Parathyroid adenoma (tissue), 2 donors: ENCODE measurements at regions not wholly inside any gene's neighbourhood (a gene's known extent, or its start where the extent isn't known, plus 50 kb on each side); places are given as distances from the start of the nearest gene placed in this dataset.

Source experiments
- H2AFZ ChIP-seq: fragments of 300-600 bp; sonication (generic); one replicate; pipeline ENCODE4 v1.7.0; 2017; ENCODE audit warnings: antibody characterized with exemption, mild to moderate bottlenecking
- H3K27ac ChIP-seq: fragments of 300-600 bp; sonication (generic); one replicate; pipeline ENCODE4 v1.7.0; 2017
- H3K27me3 ChIP-seq: fragments of 300-600 bp; sonication (generic); one replicate; pipeline ENCODE4 v1.7.0; 2017; ENCODE audit warnings: low read length; ENCODE audit not compliant: control insufficient read depth, insufficient read depth
- H3K36me3 ChIP-seq: fragments of 300-600 bp; sonication (generic); one replicate; pipeline ENCODE4 v1.7.0; 2017; ENCODE audit warnings: low read length; ENCODE audit not compliant: control insufficient read depth, insufficient read depth
- H3K4me1 ChIP-seq: fragments of 300-600 bp; sonication (generic); one replicate; pipeline ENCODE4 v1.7.0; 2017; ENCODE audit warnings: control low read depth
- H3K4me2 ChIP-seq: fragments of 300-600 bp; sonication (generic); one replicate; pipeline ENCODE4 v1.7.0; 2017; ENCODE audit warnings: low read length
- H3K4me3 ChIP-seq: fragments of 300-600 bp; sonication (generic); one replicate; pipeline ENCODE4 v1.7.0; 2017; ENCODE audit warnings: low read depth, low read length
- H3K79me2 ChIP-seq: fragments of 300-600 bp; sonication (generic); one replicate; pipeline ENCODE4 v1.7.0; 2017; ENCODE audit warnings: control low read depth
- H3K9ac ChIP-seq: fragments of 300-600 bp; sonication (generic); one replicate; pipeline ENCODE4 v1.7.0; 2017; ENCODE audit warnings: mild to moderate bottlenecking
- H3K9me3 ChIP-seq: fragments of 300-600 bp; sonication (generic); one replicate; pipeline ENCODE4 v1.7.0; 2017; ENCODE audit warnings: low read length; ENCODE audit not compliant: control insufficient read depth
- TF ChIP-seq, protein P1 (sequence below): fragments of 300-600 bp; sonication (generic); IDR thresholded peaks from one replicate; pipeline ENCODE4 v1.7.0; 2017; ENCODE audit warnings: antibody characterized with exemption, mild to moderate bottlenecking
- donor health status: primary hyperparathyroidism.

DNA sequence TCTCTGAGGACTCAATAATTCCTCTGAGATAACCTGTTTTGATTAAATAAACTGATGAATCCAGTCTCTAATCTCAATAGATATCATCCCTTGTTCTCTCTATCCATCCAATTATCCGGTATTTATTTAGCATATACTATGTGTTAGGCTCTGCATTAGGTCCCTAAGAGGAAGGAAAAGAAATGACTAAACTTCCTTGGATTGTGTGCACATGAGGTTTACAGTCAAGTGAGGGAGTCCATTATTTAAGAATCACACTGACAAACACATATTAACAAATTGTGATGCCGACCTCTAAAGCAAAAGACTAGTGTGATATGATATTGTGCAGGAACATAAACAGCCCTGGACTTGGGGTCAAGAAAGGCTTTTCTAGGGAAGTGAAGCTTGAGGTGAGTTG, 140.8 kb downstream of the HMHB1 start:
- H3K9ac ChIP-seq: no peak overlapping the region
- H3K4me1 ChIP-seq: no peaks in the 10 kb centered on the region
- H3K27ac ChIP-seq: no peak overlapping the region
- H3K27me3 ChIP-seq: no peaks in the 10 kb centered on the region
- H3K79me2 ChIP-seq: no peaks in the 10 kb centered on the region
- no peaks in the 10 kb centered on the region for H3K36me3 ChIP-seq
- no peak overlapping the region for H3K4me3 ChIP-seq
- no peaks in the 10 kb centered on the region for H3K9me3 ChIP-seq
- no peak overlapping the region for H2AFZ ChIP-seq
- no peak overlapping the region for H3K4me2 ChIP-seq
- TF ChIP-seq, protein P1, sequence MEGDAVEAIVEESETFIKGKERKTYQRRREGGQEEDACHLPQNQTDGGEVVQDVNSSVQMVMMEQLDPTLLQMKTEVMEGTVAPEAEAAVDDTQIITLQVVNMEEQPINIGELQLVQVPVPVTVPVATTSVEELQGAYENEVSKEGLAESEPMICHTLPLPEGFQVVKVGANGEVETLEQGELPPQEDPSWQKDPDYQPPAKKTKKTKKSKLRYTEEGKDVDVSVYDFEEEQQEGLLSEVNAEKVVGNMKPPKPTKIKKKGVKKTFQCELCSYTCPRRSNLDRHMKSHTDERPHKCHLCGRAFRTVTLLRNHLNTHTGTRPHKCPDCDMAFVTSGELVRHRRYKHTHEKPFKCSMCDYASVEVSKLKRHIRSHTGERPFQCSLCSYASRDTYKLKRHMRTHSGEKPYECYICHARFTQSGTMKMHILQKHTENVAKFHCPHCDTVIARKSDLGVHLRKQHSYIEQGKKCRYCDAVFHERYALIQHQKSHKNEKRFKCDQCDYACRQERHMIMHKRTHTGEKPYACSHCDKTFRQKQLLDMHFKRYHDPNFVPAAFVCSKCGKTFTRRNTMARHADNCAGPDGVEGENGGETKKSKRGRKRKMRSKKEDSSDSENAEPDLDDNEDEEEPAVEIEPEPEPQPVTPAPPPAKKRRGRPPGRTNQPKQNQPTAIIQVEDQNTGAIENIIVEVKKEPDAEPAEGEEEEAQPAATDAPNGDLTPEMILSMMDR: no peak

DNA sequence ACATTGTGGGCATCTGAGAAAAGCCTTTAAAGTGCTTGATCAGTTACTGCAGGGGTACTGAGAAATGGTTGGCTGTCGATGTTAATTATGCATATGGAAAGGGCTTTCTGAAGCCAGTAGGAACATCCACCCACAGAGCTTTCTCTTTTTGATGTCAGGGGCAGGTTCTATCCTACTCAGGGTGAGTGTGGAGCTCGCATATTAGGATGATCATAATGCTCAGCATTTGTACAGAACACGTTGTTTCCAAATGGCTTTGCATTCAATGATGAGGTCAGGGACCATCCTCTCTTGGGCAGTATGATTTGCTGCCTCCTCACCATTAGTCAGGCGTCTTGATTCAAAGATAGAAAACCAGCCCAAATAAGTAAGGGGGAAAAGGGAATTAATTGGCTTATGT, 141.9 kb downstream of the HMHB1 start:
- TF ChIP-seq, protein P1: no peak
- H3K27ac ChIP-seq: no peak overlapping the region
- no peak overlapping the region for H3K9ac ChIP-seq
- no peaks in the 10 kb centered on the region for H3K36me3 ChIP-seq
- no peak overlapping the region for H3K4me3 ChIP-seq
- H2AFZ ChIP-seq: no peak overlapping the region
- no peak overlapping the region for H3K4me2 ChIP-seq
- no peaks in the 10 kb centered on the region for H3K27me3 ChIP-seq
- H3K9me3 ChIP-seq: no peaks in the 10 kb centered on the region
- no peaks in the 10 kb centered on the region for H3K79me2 ChIP-seq
- no peaks in the 10 kb centered on the region for H3K4me1 ChIP-seq

DNA sequence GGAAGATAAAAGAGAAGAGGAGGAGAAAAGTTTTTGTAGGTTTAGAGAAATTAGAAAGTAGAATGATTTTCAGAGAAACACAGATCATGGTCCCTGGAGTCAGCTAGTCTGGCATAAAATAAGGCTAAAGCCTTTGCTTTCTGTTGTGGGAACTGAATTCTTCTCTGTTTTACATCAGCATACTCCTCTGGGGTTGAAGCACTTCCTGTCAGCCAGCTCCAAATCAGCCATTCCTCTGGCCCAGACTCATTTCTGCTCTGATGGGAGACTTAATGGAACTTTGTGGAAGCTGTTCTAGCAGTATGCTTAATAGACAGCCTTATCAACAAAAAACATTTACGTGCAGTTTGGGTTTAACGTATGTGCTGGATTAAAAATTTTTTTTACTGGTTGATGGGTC, 143.2 kb downstream of the HMHB1 start:
- Histone ChIP-seq H3K27ac (no peak overlapping the region), H3K9me3 (no peaks in the 10 kb centered on the region), H3K27me3 (no peaks in the 10 kb centered on the region), H3K4me2 (no peak overlapping the region), H3K4me3 (no peak overlapping the region), H2AFZ (no peak overlapping the region), H3K4me1 (no peaks in the 10 kb centered on the region), H3K9ac (no peak overlapping the region), H3K79me2 (no peaks in the 10 kb centered on the region), H3K36me3 (no peaks in the 10 kb centered on the region)
- TF ChIP-seq, protein P1: no peak

DNA sequence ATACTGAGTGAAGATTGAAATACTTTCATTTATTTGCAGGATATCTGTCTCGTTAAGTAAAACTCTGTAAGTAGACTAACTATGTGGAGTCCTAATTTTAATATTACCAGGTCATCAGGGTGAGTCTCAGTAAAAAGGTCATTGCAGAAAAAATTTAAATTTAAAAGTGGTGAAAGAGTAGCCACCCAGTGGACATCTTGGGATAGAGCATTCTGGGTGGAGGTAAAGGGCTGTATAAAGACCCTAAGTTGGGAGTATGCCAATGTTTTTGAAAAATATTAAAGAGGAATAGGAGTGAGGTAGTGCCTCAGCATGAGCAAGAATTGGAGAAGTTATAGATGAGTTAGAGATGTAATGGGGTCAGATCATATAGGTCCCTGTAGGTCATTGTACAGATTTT, 145.5 kb downstream of the HMHB1 start:
- no peak overlapping the region for H3K9ac ChIP-seq
- TF ChIP-seq, protein P1: no peak
- H3K9me3 ChIP-seq: no peaks in the 10 kb centered on the region
- no peak overlapping the region for H3K4me2 ChIP-seq
- no peaks in the 10 kb centered on the region for H3K4me1 ChIP-seq
- H3K4me3 ChIP-seq: no peak overlapping the region
- H3K79me2 ChIP-seq: no peaks in the 10 kb centered on the region
- no peaks in the 10 kb centered on the region for H3K27me3 ChIP-seq
- no peak overlapping the region for H2AFZ ChIP-seq
- no peak overlapping the region for H3K27ac ChIP-seq
- H3K36me3 ChIP-seq: no peaks in the 10 kb centered on the region

DNA sequence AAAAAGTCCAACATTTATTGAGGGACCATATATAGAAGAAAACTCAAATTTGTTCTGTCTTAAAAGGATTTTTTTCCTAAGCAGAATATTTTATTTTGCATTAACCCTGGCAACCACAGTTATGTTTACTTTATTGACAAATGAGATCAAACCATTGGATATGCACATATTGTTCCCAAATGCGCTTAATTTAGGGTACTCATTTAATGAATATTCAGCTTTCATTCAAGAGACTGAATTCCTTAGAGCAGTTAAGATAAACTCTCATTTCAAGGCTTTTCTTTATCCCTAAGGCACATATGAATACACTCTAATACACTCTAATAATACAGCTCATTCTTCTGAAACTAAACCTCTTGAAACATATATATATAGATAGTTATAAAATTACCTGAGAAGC, 150.2 kb downstream of the HMHB1 start:
- Histone ChIP-seq H2AFZ (no peak overlapping the region), H3K27me3 (no peaks in the 10 kb centered on the region), H3K79me2 (no peaks in the 10 kb centered on the region), H3K27ac (no peak overlapping the region), H3K4me1 (no peaks in the 10 kb centered on the region), H3K4me2 (no peak overlapping the region), H3K36me3 (no peaks in the 10 kb centered on the region), H3K4me3 (no peak overlapping the region), H3K9me3 (no peaks in the 10 kb centered on the region), H3K9ac (no peak overlapping the region)
- TF ChIP-seq, protein P1: no peak
